Aorta (tissue), 5 donors: ENCODE measurements at regions not wholly inside any gene's neighbourhood (a gene's known extent, or its start where the extent isn't known, plus 50 kb on each side); places are given as distances from the start of the nearest gene placed in this dataset.

Source experiments
- ATAC-seq: fragments of 200-7000 bp; cut with Tn5 transposase; one replicate; pipeline ENCODE4 v1.9.1; 2022; ENCODE audit warnings: moderate library complexity; ENCODE audit not compliant: low FRiP score
- DNase-seq, 2 donors: peaks; one replicate each; pipeline ENCODE4 v3.0.0-alpha.2; 2020
- H3K27ac ChIP-seq, 2 donors: one replicate each; pipeline ENCODE4 v1.5.1; 2013; ENCODE audit warnings: low read length in 2 of 2, mild to moderate bottlenecking in 2 of 2, moderate library complexity in 2 of 2, control low read depth in 1 of 2, inconsistent platforms in 1 of 2, low read depth in 1 of 2
- H3K27me3 ChIP-seq, 2 donors: one replicate each; pipeline ENCODE4 v1.6.1; 2013; ENCODE audit warnings: control low read depth in 1 of 2, low read length in 1 of 2, mild to moderate bottlenecking in 1 of 2, moderate library complexity in 1 of 2; ENCODE audit not compliant: insufficient read depth in 2 of 2, control insufficient read depth in 1 of 2
- H3K36me3 ChIP-seq, 2 donors: one replicate each; pipeline ENCODE4 v1.6.1; 2013; ENCODE audit warnings: control low read depth in 1 of 2, low read length in 1 of 2, mild to moderate bottlenecking in 1 of 2; ENCODE audit not compliant: insufficient read depth in 2 of 2, control insufficient read depth in 1 of 2
- H3K4me1 ChIP-seq, 2 donors: one replicate each; pipeline ENCODE4 v1.6.1; 2013; ENCODE audit warnings: low read length in 2 of 2, control low read depth in 1 of 2, mild to moderate bottlenecking in 1 of 2, moderate library complexity in 1 of 2; ENCODE audit not compliant: insufficient read depth in 2 of 2, control insufficient read depth in 1 of 2
- H3K4me3 ChIP-seq, 2 donors: one replicate each; pipeline ENCODE4 v1.5.1; 2013; ENCODE audit warnings: low read length in 2 of 2, control low read depth in 1 of 2, mild to moderate bottlenecking in 1 of 2
- H3K9me3 ChIP-seq: one replicate; pipeline ENCODE4 v1.6.1; 2013; ENCODE audit warnings: mild to moderate bottlenecking, low read length; ENCODE audit not compliant: control insufficient read depth
- WGBS, 2 donors: extraction: QIAGEN DNeasy Blood & Tissue Kit; methylation state at CpG; one replicate each; pipeline ENCODE4 v1.1.7; 2013; 5-methylcytosine and 5-hydroxymethylcytosine counted together
- intact Hi-C, 2 donors: fragments of 100-400 bp; cut with DNase I; formaldehyde crosslinking; loops; one replicate each; pipeline versions ENCODE4 v1.14.2 to v1.15.0; 2022
- donor health status: healthy with polysubstance abuse.
- donor health status: Bipolar disorder and iron deficiency.
- donor health status: DM: no; HTN: no; CAD: no.
- donor health status: DM: no; HTN: no; CAD: no.
- donor health status: DM: yes; HTN: yes; CAD: no.

DNA sequence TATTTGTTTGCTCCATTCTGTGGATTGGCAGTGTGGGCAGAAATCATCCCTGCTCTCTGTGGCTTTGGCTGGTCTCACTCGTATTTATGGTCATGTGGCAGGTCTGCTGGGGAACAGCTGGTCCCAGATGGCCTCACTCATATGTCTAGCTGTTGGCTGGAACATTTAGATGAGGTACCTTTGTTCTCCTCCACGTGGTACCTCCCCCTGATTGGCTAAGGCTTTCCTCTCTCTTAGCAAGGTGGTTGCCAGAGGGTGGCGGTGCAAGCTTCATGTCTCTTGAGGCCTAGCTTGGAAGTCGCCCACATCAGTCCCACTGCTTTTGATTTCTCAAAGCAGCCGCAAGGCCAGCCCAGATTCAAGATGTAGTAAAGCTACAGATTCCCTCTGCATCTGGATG lies 348.5 kb upstream of the BTBD3 start:
- Histone ChIP-seq H3K4me3 (no peak overlapping the region), H3K36me3 (no peaks in the 10 kb centered on the region), H3K27me3 (no peaks in the 10 kb centered on the region), H3K9me3 (no peaks in the 10 kb centered on the region), H3K27ac (no peak overlapping the region), H3K4me1 (no peaks in the 10 kb centered on the region)
- ATAC-seq (no peak), DNase-seq (no peak)
- intact Hi-C loops, result no loop called here
- WGBS, 2 donors, result 49 to 57% methylated on average over 5 of the region's 5 CpGs

DNA sequence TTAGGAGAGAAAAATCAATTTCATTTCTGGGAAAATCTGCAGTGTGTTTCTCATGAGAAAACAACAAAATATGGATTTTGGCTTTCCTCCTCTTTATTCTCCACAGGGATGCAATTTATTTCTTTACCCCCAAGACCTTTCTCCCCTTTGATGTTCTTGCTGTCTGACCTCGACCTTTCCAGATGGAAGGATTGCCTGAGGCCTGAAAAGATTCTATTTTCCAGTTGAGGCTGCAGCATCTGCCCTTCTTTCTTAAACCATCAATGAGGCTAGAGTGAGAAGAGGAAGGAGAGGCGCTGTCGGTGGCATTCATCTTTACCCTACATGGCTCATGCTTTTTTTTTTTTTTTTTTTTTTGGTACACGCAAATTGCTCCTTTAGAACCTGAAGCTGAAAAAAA lies 344.2 kb upstream of the BTBD3 start:
- 33 to 39% methylated on average over 4 of the region's 4 CpGs for WGBS, 2 donors
- no peaks in the 10 kb centered on the region for H3K27me3 ChIP-seq
- no peak overlapping the region for H3K4me3 ChIP-seq
- H3K4me1 ChIP-seq, result no peaks in the 10 kb centered on the region
- ATAC-seq (no peak), DNase-seq (no peak)
- intact Hi-C loops, result no loop called here
- H3K27ac ChIP-seq, result no peak overlapping the region
- H3K36me3 ChIP-seq, result no peaks in the 10 kb centered on the region
- no peaks in the 10 kb centered on the region for H3K9me3 ChIP-seq

DNA sequence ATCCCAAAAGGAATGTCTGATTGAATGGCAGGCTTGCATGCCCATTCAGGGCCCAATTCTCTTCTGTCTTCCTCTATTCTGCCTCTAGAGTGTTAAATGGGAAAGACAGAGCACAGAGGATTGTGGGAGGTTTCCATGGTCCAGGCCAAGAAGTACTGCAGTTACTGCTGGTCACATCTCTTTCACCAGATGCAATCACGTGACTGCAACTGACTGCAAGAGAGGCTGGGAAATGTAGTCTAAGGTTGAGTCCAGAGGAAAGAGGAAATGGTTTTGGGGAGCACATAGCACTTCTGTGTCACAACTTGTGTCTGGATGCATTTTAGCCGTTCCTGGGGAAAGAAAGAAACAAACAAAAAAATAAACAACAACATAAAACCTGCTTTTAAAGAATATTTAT lies 336.4 kb upstream of the BTBD3 start:
- no peak for DNase-seq
- Histone ChIP-seq H3K27ac (no peak overlapping the region), H3K27me3 (no peaks in the 10 kb centered on the region), H3K4me3 (no peak overlapping the region), H3K9me3 (no peaks in the 10 kb centered on the region), H3K36me3 (no peaks in the 10 kb centered on the region), H3K4me1 (no peaks in the 10 kb centered on the region)
- WGBS, 2 donors, result 73 to 81% methylated on average over 2 of the region's 2 CpGs
- intact Hi-C loops, result no loop called here
- no peak for ATAC-seq

DNA sequence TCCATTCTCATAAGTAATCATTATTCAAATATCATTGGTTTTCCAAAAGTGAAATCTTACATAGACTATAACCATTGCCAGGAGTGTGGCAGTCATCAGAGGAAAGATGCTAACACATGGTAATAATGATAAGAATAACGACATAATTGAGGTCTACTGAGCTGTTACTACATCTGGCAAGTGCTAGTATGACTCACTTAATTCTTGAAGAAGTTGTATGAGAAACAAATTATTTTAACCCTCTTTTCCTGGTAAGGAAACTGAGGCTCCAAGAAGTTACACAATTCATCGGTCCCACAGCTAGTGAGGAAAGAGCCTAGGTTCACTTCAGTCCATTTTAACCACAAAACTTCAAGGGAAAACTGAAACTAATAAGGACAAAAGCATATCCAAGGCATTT lies 335.6 kb upstream of the BTBD3 start:
- WGBS, 2 donors, result 44 to 53% methylated on average over 2 of the region's 2 CpGs
- Histone ChIP-seq H3K9me3 (no peaks in the 10 kb centered on the region), H3K4me1 (no peaks in the 10 kb centered on the region), H3K27me3 (no peaks in the 10 kb centered on the region), H3K36me3 (no peaks in the 10 kb centered on the region), H3K4me3 (no peak overlapping the region), H3K27ac (no peak overlapping the region)
- intact Hi-C loops, result no loop called here
- ATAC-seq (no peak), DNase-seq (no peak)

DNA sequence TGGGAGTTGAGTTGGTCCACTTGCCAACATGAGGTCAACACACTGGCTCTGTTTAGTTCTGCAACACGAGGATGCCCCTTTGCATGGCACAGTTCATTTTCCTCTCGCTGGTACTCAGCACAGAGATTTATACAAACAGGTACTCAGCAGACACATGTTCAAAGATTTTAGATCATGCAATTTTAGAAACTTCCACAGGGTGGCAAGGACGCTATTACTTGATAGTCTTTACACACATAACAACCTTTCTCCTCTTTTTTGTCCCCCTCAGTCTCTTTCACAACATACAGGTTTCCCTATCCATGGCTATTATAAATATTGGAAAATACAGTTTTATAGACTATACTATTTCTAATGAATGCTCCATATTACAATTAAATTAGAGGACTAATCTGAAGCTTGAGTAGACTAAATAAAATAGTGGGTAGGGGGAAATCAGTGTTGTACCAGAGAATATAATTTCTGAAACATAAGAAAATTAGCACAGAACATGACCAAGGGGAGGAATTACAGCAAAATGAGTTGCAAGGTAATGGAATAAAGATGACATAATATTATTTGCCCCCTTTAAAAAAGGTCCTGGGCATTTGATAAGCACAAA lies 331.8 kb upstream of the BTBD3 start:
- WGBS, 2 donors, result 24 to 27% methylated on average over 3 of the region's 3 CpGs
- no peaks in the 10 kb centered on the region for H3K36me3 ChIP-seq
- DNase-seq, result no peak

DNA sequence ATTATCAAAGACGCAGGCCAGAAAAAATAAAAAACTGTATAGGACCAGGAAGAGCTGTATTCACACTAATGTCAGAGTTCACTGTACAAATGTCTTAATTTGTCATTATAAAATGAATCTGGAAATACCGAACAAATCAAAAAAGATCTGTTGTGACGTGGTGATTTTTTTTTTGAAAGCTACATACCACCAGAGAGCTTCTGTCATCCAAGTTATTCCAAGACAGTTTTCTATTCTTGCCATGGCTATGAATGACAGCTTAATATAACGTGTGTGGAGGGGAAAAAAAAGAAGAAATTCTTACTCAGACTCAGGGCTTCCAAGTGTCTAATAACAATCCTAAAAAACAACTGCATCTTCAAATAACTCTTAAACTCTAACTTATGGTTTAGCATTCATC lies 328.8 kb upstream of the BTBD3 start:
- intact Hi-C loops, result no loop called here
- H3K4me1 ChIP-seq, result no peaks in the 10 kb centered on the region
- H3K9me3 ChIP-seq, result no peaks in the 10 kb centered on the region
- H3K27me3 ChIP-seq, result no peaks in the 10 kb centered on the region
- 17 to 24% methylated on average over 4 of the region's 4 CpGs for WGBS, 2 donors
- H3K27ac ChIP-seq, result no peak overlapping the region
- DNase-seq (no peak), ATAC-seq (no peak)
- no peak overlapping the region for H3K4me3 ChIP-seq
- H3K36me3 ChIP-seq, result no peaks in the 10 kb centered on the region

More for the DNA sequence above, 331.8 kb upstream of the BTBD3 start:
- H3K4me1 ChIP-seq, result no peaks in the 10 kb centered on the region
- H3K27ac ChIP-seq, result no peak overlapping the region
- intact Hi-C loops, result no loop called here
- no peaks in the 10 kb centered on the region for H3K9me3 ChIP-seq
- ATAC-seq, result no peak
- H3K27me3 ChIP-seq, result no peaks in the 10 kb centered on the region
- no peak overlapping the region for H3K4me3 ChIP-seq

DNA sequence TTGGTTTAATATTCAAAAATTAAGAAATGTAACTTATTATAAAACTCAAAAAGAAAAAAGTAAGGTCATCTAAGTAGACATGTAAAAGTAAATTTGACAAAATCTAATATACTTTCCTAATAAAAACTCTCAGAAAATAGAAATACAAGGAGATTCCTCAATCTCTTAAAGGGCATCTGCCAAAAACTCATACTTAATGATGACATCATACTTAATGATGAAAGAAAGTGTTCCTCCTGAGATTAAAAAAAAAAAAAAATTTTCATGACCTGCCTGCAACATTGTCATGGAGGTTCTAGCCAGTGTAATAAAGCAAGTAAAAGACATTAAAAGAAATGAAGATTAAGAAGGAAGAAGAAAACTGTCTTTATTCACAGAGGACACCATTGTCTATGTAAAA lies 325.7 kb upstream of the BTBD3 start:
- ATAC-seq (no peak), DNase-seq (no peak)
- intact Hi-C loops, result no loop called here
- H3K4me1 ChIP-seq, result no peaks in the 10 kb centered on the region
- peaks cover 1% of the 10 kb centered on the region for H3K9me3 ChIP-seq
- no peaks in the 10 kb centered on the region for H3K36me3 ChIP-seq
- H3K4me3 ChIP-seq, result no peak overlapping the region
- H3K27ac ChIP-seq, result no peak overlapping the region
- H3K27me3 ChIP-seq, result no peaks in the 10 kb centered on the region

DNA sequence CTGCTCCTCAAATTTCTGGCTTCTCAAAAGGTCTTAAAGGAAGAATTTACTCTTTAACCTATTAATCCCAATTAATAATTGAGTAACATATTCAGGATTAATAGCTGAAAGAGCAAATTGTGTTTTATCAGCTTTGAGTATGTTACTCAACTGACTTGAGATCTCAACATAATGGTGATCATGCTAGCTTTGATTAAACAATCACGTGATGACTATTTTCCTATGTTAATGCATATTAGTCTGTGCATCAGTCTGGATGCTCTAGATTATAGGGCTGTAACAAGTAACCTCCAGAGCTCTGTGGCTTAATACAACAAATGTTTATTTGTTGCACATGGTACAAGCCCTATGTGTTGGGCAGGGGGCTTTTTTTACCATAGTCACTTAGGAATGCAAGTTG lies 313.4 kb upstream of the BTBD3 start:
- H3K27me3 ChIP-seq, result no peaks in the 10 kb centered on the region
- DNase-seq, result no peak

DNA sequence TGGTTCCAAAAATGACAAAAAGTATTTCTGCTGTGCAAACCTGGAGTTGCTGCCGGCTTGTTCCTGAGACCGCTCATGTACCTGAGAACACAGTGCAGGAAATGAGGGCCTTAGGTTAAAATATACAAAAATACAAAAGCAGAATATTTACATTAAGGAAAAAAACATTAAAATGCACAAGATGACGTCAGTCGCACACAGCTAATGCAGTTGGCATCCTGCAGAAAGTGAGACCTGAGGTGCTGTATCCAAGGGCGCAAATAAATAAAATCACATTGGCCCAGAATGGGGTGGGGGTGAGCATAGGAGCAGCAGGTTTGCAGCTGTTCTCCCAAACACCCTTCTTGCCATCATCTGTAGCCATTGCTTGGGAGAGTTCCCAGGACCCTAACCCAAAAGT lies 310.6 kb upstream of the BTBD3 start:
- no peaks in the 10 kb centered on the region for H3K4me1 ChIP-seq
- H3K36me3 ChIP-seq, result no peaks in the 10 kb centered on the region
- 81 to 87% methylated on average over 5 of the region's 5 CpGs for WGBS, 2 donors
- H3K9me3 ChIP-seq, result peaks cover 2% of the 10 kb centered on the region
- intact Hi-C loops, result no loop called here
- DNase-seq (no peak), ATAC-seq (no peak)
- no peak overlapping the region for H3K27ac ChIP-seq
- H3K27me3 ChIP-seq, result no peaks in the 10 kb centered on the region
- no peak overlapping the region for H3K4me3 ChIP-seq

More for the DNA sequence above, 313.4 kb upstream of the BTBD3 start:
- no peaks in the 10 kb centered on the region for H3K36me3 ChIP-seq
- intact Hi-C loops, result no loop called here
- ATAC-seq, result no peak
- no peak overlapping the region for H3K4me3 ChIP-seq
- H3K4me1 ChIP-seq, result no peaks in the 10 kb centered on the region
- 85% methylated on average over 1 of the region's 1 CpG for WGBS, 2 donors
- H3K9me3 ChIP-seq, result no peaks in the 10 kb centered on the region
- no peak overlapping the region for H3K27ac ChIP-seq
